ENCODE measurements at regions not wholly inside any gene's neighbourhood (a gene's known extent, or its start where the extent isn't known, plus 50 kb on each side); places are given as distances from the start of the nearest gene placed in this dataset.

GRCh38 chr13:73505376-73505890 is 446.6 kb downstream of the KLF5 start:
- no peak for TF ChIP-seq POLR2A (IDR thresholded peaks at IDR 0.05; ENCODE audit: low read length)
- no peak for TF ChIP-seq GATA1 (IDR thresholded peaks at IDR 0.05; ENCODE audit: low read depth, low read length)
